WTC11 (cell line): ENCODE measurements at regions not wholly inside any gene's neighbourhood (a gene's known extent, or its start where the extent isn't known, plus 50 kb on each side); places are given as distances from the start of the nearest gene placed in this dataset.

Source experiments
- ATAC-seq: fragments of 200-7000 bp; cut with Tn5 transposase; 2 replicates; pipeline ENCODE4 v1.10.0; 2021; ENCODE audit warnings: mild to moderate bottlenecking, moderate library complexity
- CTCF ChIA-PET: fragments of 300-600 bp; sonication (Branson Sonifier 250); formaldehyde crosslinking; loops from one replicate; lab custom pipeline; 2021; ENCODE audit warnings: antibody characterized with exemption; lab: Charles Lee
- POLR2A ChIA-PET: fragments of 350-600 bp; sonication (Branson Sonifier 250); formaldehyde crosslinking; loops from one replicate; lab custom pipeline; 2021; ENCODE audit warnings: antibody characterized with exemption; lab: Charles Lee
- DNase-seq: peaks from one replicate; pipeline ENCODE4 v3.0.0; 2021; ENCODE audit warnings: low spot score
- H3K27ac Mint-ChIP-seq: 2 replicates; pipeline ENCODE4 v1.8.0; 2021; ENCODE audit warnings: mixed read lengths
- H3K27me3 Mint-ChIP-seq: 2 replicates; pipeline ENCODE4 v1.8.0; 2021; ENCODE audit warnings: low read depth, mild to moderate bottlenecking, moderate library complexity, mixed read lengths
- H3K36me3 Mint-ChIP-seq: 2 replicates; pipeline ENCODE4 v1.8.0; 2021; ENCODE audit warnings: mixed read lengths
- H3K4me1 Mint-ChIP-seq: 2 replicates; pipeline ENCODE4 v1.8.0; 2022; ENCODE audit warnings: mixed read lengths
- H3K4me3 Mint-ChIP-seq: 2 replicates; pipeline ENCODE4 v1.8.0; 2021; ENCODE audit warnings: mild to moderate bottlenecking, moderate library complexity, mixed read lengths
- H3K9me3 Mint-ChIP-seq: 2 replicates; pipeline ENCODE4 v1.8.0; 2021; ENCODE audit warnings: mixed read lengths
- CREB1 ChIP-seq: sonication (generic); formaldehyde crosslinking; IDR thresholded peaks from 2 replicates; pipeline ENCODE4 v1.8.0; 2023; ENCODE audit warnings: mild to moderate bottlenecking, missing genetic modification reagents
- EMX1 ChIP-seq: fragments of 250-450 bp; sonication (Bioruptor Pico); IDR thresholded peaks from 2 replicates; pipeline ENCODE4 v1.8.0; 2021; ENCODE audit warnings: mild to moderate bottlenecking
- GABPB1 ChIP-seq: sonication (generic); formaldehyde crosslinking; IDR thresholded peaks from 2 replicates; pipeline ENCODE4 v1.8.1; 2023; ENCODE audit warnings: mild to moderate bottlenecking, missing genetic modification reagents
- GTF2I ChIP-seq: fragments of 250-450 bp; sonication (Bioruptor Pico); conservative IDR thresholded peaks from 2 replicates; pipeline ENCODE4 v1.4.0; 2021; ENCODE audit warnings: mild to moderate bottlenecking
- NFE2L1 ChIP-seq: sonication (generic); formaldehyde crosslinking; IDR thresholded peaks from 2 replicates; pipeline ENCODE4 v1.8.1; 2023; ENCODE audit warnings: missing genetic modification reagents
- NFYB ChIP-seq: sonication (generic); formaldehyde crosslinking; conservative IDR thresholded peaks from 2 replicates; pipeline ENCODE4 v1.8.0; 2022; ENCODE audit warnings: low read depth, missing genetic modification reagents
- PRRX2 ChIP-seq: fragments of 250-450 bp; sonication (Bioruptor Pico); IDR thresholded peaks from 2 replicates; pipeline ENCODE4 v1.8.0; 2021; ENCODE audit warnings: mild to moderate bottlenecking
- TEAD1 ChIP-seq: sonication (generic); formaldehyde crosslinking; IDR thresholded peaks from 2 replicates; pipeline ENCODE4 v1.8.0; 2022; ENCODE audit warnings: mild to moderate bottlenecking, missing genetic modification reagents
- ZNF423 ChIP-seq: fragments of 250-450 bp; sonication (Bioruptor Pico); IDR thresholded peaks from 2 replicates; pipeline ENCODE4 v2.1.2; 2022; ENCODE audit warnings: mild to moderate bottlenecking, moderate library complexity
- TF ChIP-seq, protein P1 (sequence below): fragments of 250-450 bp; sonication (Bioruptor Pico); IDR thresholded peaks from 2 replicates; pipeline ENCODE4 v1.9.0; 2021; ENCODE audit warnings: mild to moderate bottlenecking
- TF ChIP-seq, protein P2 (sequence below): sonication (generic); formaldehyde crosslinking; IDR thresholded peaks from 2 replicates; pipeline ENCODE4 v1.8.1; 2023; ENCODE audit warnings: mild to moderate bottlenecking, moderate library complexity, missing genetic modification reagents
- TF ChIP-seq, protein P3 (sequence below): sonication (generic); formaldehyde crosslinking; IDR thresholded peaks from 2 replicates; pipeline ENCODE4 v1.8.0; 2022; ENCODE audit warnings: mild to moderate bottlenecking, missing genetic modification reagents
- TF ChIP-seq, protein P4 (sequence below): fragments of 200-600 bp; IDR thresholded peaks from 2 replicates; pipeline ENCODE4 v1.8.0; 2022; ENCODE audit warnings: antibody characterized with exemption
- TF ChIP-seq, protein P5 (sequence below): fragments of 250-450 bp; sonication (Bioruptor Pico); IDR thresholded peaks from 2 replicates; pipeline ENCODE4 v1.8.0; 2021; ENCODE audit warnings: mild to moderate bottlenecking
- TF ChIP-seq, protein P6 (sequence below): fragments of 250-450 bp; sonication (Bioruptor Pico); conservative IDR thresholded peaks from 2 replicates; pipeline ENCODE4 v1.9.0; 2021; ENCODE audit warnings: mild to moderate bottlenecking
- TF ChIP-seq, protein P7 (sequence below): sonication (generic); formaldehyde crosslinking; IDR thresholded peaks from 2 replicates; pipeline ENCODE4 v1.8.0; 2023; ENCODE audit warnings: missing genetic modification reagents, mild to moderate bottlenecking, borderline replicate concordance
- TF ChIP-seq, protein P8 (sequence below): fragments of 250-450 bp; sonication (Bioruptor Pico); IDR thresholded peaks from 2 replicates; pipeline ENCODE4 v1.9.0; 2021; ENCODE audit warnings: moderate library complexity, mild to moderate bottlenecking, inconsistent platforms, borderline replicate concordance

DNA sequence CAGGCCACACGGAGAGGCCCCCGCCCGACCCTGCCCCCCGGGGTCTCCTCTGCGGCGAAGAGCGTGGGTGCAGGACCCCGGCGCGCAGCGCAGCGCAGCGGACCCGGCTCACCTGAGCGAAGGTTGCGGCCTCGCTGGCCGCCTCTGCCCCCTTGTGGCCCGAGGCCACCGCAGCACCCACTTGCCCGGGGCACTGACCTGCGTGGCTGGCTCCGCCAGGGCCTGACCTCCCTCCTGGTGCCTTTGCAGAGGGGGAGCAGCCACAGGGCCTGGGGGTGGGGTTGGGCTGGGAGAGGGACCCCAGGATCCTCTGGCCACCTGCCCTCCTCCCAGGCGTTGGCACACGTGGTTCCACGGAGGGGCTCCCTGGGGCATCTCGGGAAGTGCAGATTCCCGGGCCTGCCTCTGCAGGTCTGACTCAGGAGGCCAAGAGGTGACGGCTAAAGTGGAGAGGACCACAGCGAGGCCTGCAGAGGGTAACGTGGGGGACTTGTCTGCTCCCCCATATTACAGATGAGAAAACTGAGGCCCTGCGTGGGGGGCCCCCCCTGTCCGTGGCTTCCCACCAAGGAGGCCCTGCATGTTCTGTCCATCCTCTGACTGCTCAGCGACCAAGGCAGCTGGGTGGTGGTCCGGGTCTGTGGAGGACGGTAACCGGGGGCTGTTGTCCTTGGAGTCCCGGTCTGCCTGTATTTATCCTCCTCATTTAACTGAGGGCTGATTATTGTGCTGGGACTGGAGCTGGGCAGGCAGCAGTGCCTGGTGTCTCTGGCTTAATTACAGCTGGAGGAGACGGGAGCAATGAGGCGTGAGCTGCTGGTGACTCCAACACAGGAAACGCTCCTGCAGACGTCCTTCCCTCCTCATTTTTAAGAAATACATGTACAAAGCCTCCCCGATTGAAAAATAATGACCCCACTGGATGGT lies 67.9 kb upstream of the BEGAIN start:
- no peak overlapping the region for H3K27ac Mint-ChIP-seq
- peaks cover 19% of the 10 kb centered on the region for H3K4me1 Mint-ChIP-seq
- POLR2A ChIA-PET, result no interaction called here
- H3K36me3 Mint-ChIP-seq, result no peaks in the 10 kb centered on the region
- peak; percentile 76 for DNase-seq
- peak; percentile 71 for ATAC-seq
- TF ChIP-seq NFYB (CRISPR knock-in tag), result no peak
- TF ChIP-seq GABPB1 (CRISPR knock-in tag), result 0 out of 2 replicates have a peak, but pooled peaks have one; percentile 26
- TF ChIP-seq, protein P1, sequence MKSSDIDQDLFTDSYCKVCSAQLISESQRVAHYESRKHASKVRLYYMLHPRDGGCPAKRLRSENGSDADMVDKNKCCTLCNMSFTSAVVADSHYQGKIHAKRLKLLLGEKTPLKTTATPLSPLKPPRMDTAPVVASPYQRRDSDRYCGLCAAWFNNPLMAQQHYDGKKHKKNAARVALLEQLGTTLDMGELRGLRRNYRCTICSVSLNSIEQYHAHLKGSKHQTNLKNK (CRISPR knock-in tag), result no peak
- peak; percentile 50; the same call in 1 of the 2 replicates for TF ChIP-seq ZNF423
- 0 out of 2 replicates have a peak, but pooled peaks have one; percentile 51 for TF ChIP-seq GTF2I (CRISPR knock-in tag)
- TF ChIP-seq, protein P2, sequence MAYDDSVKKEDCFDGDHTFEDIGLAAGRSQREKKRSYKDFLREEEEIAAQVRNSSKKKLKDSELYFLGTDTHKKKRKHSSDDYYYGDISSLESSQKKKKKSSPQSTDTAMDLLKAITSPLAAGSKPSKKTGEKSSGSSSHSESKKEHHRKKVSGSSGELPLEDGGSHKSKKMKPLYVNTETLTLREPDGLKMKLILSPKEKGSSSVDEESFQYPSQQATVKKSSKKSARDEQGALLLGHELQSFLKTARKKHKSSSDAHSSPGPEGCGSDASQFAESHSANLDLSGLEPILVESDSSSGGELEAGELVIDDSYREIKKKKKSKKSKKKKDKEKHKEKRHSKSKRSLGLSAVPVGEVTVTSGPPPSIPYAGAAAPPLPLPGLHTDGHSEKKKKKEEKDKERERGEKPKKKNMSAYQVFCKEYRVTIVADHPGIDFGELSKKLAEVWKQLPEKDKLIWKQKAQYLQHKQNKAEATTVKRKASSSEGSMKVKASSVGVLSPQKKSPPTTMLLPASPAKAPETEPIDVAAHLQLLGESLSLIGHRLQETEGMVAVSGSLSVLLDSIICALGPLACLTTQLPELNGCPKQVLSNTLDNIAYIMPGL (CRISPR knock-in tag), result peak; percentile 64; the same call in 1 of the 2 replicates
- TF ChIP-seq, protein P3, sequence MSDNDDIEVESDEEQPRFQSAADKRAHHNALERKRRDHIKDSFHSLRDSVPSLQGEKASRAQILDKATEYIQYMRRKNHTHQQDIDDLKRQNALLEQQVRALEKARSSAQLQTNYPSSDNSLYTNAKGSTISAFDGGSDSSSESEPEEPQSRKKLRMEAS, result no peak
- TF ChIP-seq, protein P4, sequence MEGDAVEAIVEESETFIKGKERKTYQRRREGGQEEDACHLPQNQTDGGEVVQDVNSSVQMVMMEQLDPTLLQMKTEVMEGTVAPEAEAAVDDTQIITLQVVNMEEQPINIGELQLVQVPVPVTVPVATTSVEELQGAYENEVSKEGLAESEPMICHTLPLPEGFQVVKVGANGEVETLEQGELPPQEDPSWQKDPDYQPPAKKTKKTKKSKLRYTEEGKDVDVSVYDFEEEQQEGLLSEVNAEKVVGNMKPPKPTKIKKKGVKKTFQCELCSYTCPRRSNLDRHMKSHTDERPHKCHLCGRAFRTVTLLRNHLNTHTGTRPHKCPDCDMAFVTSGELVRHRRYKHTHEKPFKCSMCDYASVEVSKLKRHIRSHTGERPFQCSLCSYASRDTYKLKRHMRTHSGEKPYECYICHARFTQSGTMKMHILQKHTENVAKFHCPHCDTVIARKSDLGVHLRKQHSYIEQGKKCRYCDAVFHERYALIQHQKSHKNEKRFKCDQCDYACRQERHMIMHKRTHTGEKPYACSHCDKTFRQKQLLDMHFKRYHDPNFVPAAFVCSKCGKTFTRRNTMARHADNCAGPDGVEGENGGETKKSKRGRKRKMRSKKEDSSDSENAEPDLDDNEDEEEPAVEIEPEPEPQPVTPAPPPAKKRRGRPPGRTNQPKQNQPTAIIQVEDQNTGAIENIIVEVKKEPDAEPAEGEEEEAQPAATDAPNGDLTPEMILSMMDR, result peak; percentile 74
- no peak for TF ChIP-seq NFE2L1 (CRISPR knock-in tag)
- TF ChIP-seq, all 79 proteins: peak for 5
- Mint-ChIP-seq H3K9me3 (no peaks in the 10 kb centered on the region), H3K4me3 (no peak overlapping the region), H3K27me3 (peaks cover 15% of the 10 kb centered on the region)
- CTCF ChIA-PET, result interaction anchor here (0.7 to 8.0 kb wide), 13 partner anchors 8 to 271 kb away, joined by 3 to 68 read pairs (median 6); no protein-coding TSS in a partner anchor

DNA sequence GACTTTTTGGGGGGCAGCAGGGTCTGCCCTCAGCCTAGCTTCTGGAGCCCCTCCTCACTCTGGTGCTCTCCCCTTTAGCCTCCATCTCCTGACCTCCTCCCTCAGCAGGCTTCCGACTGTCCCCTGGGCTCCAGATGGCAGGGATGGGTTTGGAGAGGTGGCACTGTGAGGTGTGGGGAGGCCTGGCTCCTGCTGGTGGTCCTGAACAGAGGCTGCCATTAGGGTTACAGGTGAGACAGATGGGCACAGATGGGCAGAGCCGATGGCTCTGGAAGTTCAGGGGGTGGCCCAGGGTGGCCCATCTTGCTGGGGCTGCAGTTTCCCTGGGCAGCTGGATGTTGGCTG lies 68.5 kb upstream of the BEGAIN start:
- no peak overlapping the region for H3K4me3 Mint-ChIP-seq
- ATAC-seq, result no peak
- H3K27me3 Mint-ChIP-seq, result peaks cover 11% of the 10 kb centered on the region
- POLR2A ChIA-PET, result no interaction called here
- CTCF ChIA-PET, result interaction anchor here (0.7 to 8.0 kb wide), 12 partner anchors 10 to 272 kb away, joined by 3 to 68 read pairs (median 6); no protein-coding TSS in a partner anchor
- DNase-seq, result no peak
- no peaks in the 10 kb centered on the region for H3K36me3 Mint-ChIP-seq
- no peak overlapping the region for H3K27ac Mint-ChIP-seq
- H3K9me3 Mint-ChIP-seq, result no peaks in the 10 kb centered on the region
- peaks cover 19% of the 10 kb centered on the region for H3K4me1 Mint-ChIP-seq
- TF ChIP-seq, protein P5, sequence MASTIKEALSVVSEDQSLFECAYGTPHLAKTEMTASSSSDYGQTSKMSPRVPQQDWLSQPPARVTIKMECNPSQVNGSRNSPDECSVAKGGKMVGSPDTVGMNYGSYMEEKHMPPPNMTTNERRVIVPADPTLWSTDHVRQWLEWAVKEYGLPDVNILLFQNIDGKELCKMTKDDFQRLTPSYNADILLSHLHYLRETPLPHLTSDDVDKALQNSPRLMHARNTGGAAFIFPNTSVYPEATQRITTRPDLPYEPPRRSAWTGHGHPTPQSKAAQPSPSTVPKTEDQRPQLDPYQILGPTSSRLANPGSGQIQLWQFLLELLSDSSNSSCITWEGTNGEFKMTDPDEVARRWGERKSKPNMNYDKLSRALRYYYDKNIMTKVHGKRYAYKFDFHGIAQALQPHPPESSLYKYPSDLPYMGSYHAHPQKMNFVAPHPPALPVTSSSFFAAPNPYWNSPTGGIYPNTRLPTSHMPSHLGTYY (CRISPR knock-in tag), result no peak
- no peak for TF ChIP-seq PRRX2 (CRISPR knock-in tag)
- no peak for TF ChIP-seq CREB1 (CRISPR knock-in tag)
- no peak for TF ChIP-seq NFYB (CRISPR knock-in tag)
- TF ChIP-seq, protein P6, sequence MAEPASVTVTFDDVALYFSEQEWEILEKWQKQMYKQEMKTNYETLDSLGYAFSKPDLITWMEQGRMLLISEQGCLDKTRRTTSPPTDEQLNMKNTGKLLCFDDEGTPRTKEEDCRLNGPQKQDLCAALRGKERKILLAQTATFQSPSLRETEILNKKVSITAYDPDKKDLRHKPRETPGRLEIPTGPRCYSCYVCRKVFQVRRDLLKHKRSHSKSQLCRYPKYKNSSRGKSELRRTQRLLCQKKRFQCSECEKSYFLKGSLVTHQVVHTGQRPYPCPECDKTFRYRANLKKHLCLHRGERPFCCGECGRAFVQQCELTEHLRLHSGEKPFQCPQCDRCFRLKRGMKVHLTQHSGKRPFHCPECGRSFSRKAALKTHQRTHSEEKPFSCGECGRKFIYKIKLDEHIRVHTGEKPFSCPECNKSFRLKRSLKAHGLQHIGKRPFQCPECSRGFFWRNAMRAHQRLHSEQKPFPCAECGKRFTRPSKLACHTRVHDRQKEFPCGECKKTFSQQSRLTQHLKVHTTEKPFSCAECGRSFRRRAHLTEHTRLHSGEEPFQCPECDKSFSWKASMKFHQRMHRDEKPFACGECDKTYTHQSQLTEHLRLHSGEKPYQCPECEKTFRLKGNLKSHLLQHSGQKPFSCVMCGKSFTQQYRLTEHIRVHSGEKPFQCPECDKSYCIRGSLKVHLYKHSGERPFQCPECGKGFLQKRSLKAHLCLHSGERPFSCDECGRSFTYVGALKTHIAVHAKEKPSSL (CRISPR knock-in tag), result no peak
- TF ChIP-seq, protein P1 (CRISPR knock-in tag), result no peak
- TF ChIP-seq EMX1 (CRISPR knock-in tag), result no peak
- TF ChIP-seq, protein P7, sequence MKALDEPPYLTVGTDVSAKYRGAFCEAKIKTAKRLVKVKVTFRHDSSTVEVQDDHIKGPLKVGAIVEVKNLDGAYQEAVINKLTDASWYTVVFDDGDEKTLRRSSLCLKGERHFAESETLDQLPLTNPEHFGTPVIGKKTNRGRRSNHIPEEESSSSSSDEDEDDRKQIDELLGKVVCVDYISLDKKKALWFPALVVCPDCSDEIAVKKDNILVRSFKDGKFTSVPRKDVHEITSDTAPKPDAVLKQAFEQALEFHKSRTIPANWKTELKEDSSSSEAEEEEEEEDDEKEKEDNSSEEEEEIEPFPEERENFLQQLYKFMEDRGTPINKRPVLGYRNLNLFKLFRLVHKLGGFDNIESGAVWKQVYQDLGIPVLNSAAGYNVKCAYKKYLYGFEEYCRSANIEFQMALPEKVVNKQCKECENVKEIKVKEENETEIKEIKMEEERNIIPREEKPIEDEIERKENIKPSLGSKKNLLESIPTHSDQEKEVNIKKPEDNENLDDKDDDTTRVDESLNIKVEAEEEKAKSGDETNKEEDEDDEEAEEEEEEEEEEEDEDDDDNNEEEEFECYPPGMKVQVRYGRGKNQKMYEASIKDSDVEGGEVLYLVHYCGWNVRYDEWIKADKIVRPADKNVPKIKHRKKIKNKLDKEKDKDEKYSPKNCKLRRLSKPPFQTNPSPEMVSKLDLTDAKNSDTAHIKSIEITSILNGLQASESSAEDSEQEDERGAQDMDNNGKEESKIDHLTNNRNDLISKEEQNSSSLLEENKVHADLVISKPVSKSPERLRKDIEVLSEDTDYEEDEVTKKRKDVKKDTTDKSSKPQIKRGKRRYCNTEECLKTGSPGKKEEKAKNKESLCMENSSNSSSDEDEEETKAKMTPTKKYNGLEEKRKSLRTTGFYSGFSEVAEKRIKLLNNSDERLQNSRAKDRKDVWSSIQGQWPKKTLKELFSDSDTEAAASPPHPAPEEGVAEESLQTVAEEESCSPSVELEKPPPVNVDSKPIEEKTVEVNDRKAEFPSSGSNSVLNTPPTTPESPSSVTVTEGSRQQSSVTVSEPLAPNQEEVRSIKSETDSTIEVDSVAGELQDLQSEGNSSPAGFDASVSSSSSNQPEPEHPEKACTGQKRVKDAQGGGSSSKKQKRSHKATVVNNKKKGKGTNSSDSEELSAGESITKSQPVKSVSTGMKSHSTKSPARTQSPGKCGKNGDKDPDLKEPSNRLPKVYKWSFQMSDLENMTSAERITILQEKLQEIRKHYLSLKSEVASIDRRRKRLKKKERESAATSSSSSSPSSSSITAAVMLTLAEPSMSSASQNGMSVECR, result no peak
- TF ChIP-seq, protein P8, sequence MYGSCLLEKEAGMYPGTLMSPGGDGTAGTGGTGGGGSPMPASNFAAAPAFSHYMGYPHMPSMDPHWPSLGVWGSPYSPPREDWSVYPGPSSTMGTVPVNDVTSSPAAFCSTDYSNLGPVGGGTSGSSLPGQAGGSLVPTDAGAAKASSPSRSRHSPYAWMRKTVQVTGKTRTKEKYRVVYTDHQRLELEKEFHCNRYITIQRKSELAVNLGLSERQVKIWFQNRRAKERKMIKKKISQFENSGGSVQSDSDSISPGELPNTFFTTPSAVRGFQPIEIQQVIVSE (CRISPR knock-in tag), result no peak
- TF ChIP-seq TEAD1 (CRISPR knock-in tag), result no peak
